Panc1 (cell line): ENCODE measurements at regions not wholly inside any gene's neighbourhood (a gene's known extent, or its start where the extent isn't known, plus 50 kb on each side); places are given as distances from the start of the nearest gene placed in this dataset.

Experiments
- ATAC-seq: fragments of 200-7000 bp; cut with Tn5 transposase; 2 replicates; pipeline ENCODE4 v1.9.1; 2020; ENCODE audit warnings: mild to moderate bottlenecking, moderate library complexity
- BruUV-seq: library from RNA; stranded (reverse); fragments of 400-500 nt; replicated peaks from 2 replicates; lab custom pipeline; 2021; lab: Mats Ljungman, UMichigan
- CTCF ChIA-PET: fragments of 300-600 bp; sonication (Branson Sonifier 250); formaldehyde crosslinking; loops from one replicate; lab custom pipeline; 2022; ENCODE audit warnings: antibody characterized with exemption; lab: Charles Lee
- POLR2A ChIA-PET: fragments of 300-600 bp; sonication (Branson Sonifier 250); formaldehyde crosslinking; loops from one replicate; lab custom pipeline; 2022; ENCODE audit warnings: antibody characterized with exemption; lab: Charles Lee
- DNase-seq: peaks from one replicate; pipeline ENCODE4 v3.0.0-alpha.2; 2010; ENCODE audit warnings: low read depth, low spot score
- H3K27ac ChIP-seq: 2 replicates; pipeline ENCODE4 v1.5.1; 2011; ENCODE audit warnings: mild to moderate bottlenecking, low read length, inconsistent platforms
- H3K27me3 ChIP-seq: fragments of 200-500 bp; sonication (Bioruptor generic); 2 replicates; pipeline ENCODE4 v1.6.0; 2014; ENCODE audit warnings: low read length, inconsistent platforms; ENCODE audit not compliant: control insufficient read depth, insufficient read depth
- H3K36me3 ChIP-seq: fragments of 200-500 bp; sonication (Bioruptor generic); 2 replicates; pipeline ENCODE4 v1.5.1; 2014; ENCODE audit warnings: inconsistent platforms, mild to moderate bottlenecking, low read length, moderate library complexity; ENCODE audit not compliant: control insufficient read depth, insufficient read depth
- H3K4me1 ChIP-seq: 2 replicates; pipeline ENCODE4 v1.5.1; 2011; ENCODE audit warnings: inconsistent platforms, mild to moderate bottlenecking, low read length, moderate library complexity; ENCODE audit not compliant: control insufficient read depth, insufficient read depth
- H3K4me3 ChIP-seq, 2 experiments: 2 replicates each; pipeline ENCODE4 v1.5.1; 2011 to 2012; ENCODE audit warnings: low read depth in 2 of 2, low read length in 2 of 2, mild to moderate bottlenecking in 2 of 2, inconsistent platforms in 1 of 2, moderate library complexity in 1 of 2
- H3K9me3 ChIP-seq: fragments of 200-500 bp; sonication (Bioruptor generic); 2 replicates; pipeline ENCODE4 v1.5.1; 2014; ENCODE audit warnings: low read depth, mild to moderate bottlenecking, inconsistent platforms, low read length, moderate library complexity; ENCODE audit not compliant: control insufficient read depth, insufficient read depth
- CTCF ChIP-seq: fragments of 450-650 bp; IDR thresholded peaks from 2 replicates; pipeline ENCODE4 v1.5.1; 2017; ENCODE audit warnings: mild to moderate bottlenecking
- POLR2AphosphoS5 ChIP-seq: IDR thresholded peaks from 2 replicates; pipeline ENCODE4 v1.6.1; 2012; ENCODE audit warnings: mild to moderate bottlenecking, low read depth, low read length, moderate library complexity
- REST ChIP-seq, 2 experiments: IDR thresholded peaks; 2 replicates each; pipeline ENCODE4 v1.6.1; 2011 to 2012; ENCODE audit warnings: low read depth in 2 of 2, control low read depth in 1 of 2, low read length in 1 of 2, mild to moderate bottlenecking in 1 of 2, moderate library complexity in 1 of 2; ENCODE audit not compliant: insufficient read depth in 1 of 2
- SIN3A ChIP-seq: IDR thresholded peaks from 2 replicates; pipeline ENCODE4 v1.6.1; 2012; ENCODE audit warnings: low read depth, mild to moderate bottlenecking, low read length, moderate library complexity, borderline replicate concordance; ENCODE audit not compliant: insufficient read depth
- TCF7L2 ChIP-seq: IDR thresholded peaks from 2 replicates; pipeline ENCODE4 v1.6.1; 2011; ENCODE audit warnings: mild to moderate bottlenecking, low read depth, low read length, inconsistent platforms
- in situ Hi-C: cut with HindIII; loops from 2 replicates; pipeline ENCODE4 v1.10.0; 2016; ENCODE audit warnings: low sequenced_read_pairs, low pct_unique_long_range_greater_than_20kb
- intact Hi-C: fragments of 100-400 bp; cut with micrococcal nuclease; formaldehyde crosslinking; loops from one replicate; pipeline ENCODE4 v1.10.0; 2022; ENCODE audit not compliant: unreplicated experiment

- intact Hi-C loops, result no loop called here
Measured at GRCh38 chr7:69334701-69335100, 263.6 kb upstream of the AUTS2 start.

GRCh38 chr7:69335331-69335730 lies 262.9 kb upstream of the AUTS2 start:
- no peaks in the 10 kb centered on the region for H3K27me3 ChIP-seq
- no peak overlapping the region for H3K4me3 ChIP-seq
- ChIA-PET POLR2A (interaction anchor here (0.7 kb wide), 1 partner anchor 1314 kb away, joined by 3 read pairs; no protein-coding TSS in a partner anchor), CTCF (no interaction called here)
- BruUV-seq, result no TSS peak
- H3K4me1 ChIP-seq, result no peaks in the 10 kb centered on the region
- no peak for TF ChIP-seq CTCF
- no peak for TF ChIP-seq SIN3A
- no peak for TF ChIP-seq TCF7L2
- no peak for TF ChIP-seq POLR2AphosphoS5
- TF ChIP-seq REST (IDR thresholded peaks at IDR 0.05; ENCODE audit: insufficient read depth in 1 of 2, low read depth in 2 of 2, low read length in 1 of 2), result no peak
- H3K27ac ChIP-seq, result no peak overlapping the region
- no peaks in the 10 kb centered on the region for H3K9me3 ChIP-seq
- no peaks in the 10 kb centered on the region for H3K36me3 ChIP-seq
- ATAC-seq (no peak), DNase-seq (no peak)
- in situ Hi-C loops (no loop called here), intact Hi-C loops (no loop called here)

More at GRCh38 chr7:69334701-69335100, 263.6 kb upstream of the AUTS2 start:
- in situ Hi-C loops, result no loop called here
- DNase-seq (no peak), ATAC-seq (no peak)
- H3K36me3 ChIP-seq, result no peaks in the 10 kb centered on the region
- no peak overlapping the region for H3K4me3 ChIP-seq
- no peak for TF ChIP-seq CTCF
- no peak for TF ChIP-seq TCF7L2
- no peak for TF ChIP-seq SIN3A
- no peak for TF ChIP-seq REST (IDR thresholded peaks at IDR 0.05; ENCODE audit: insufficient read depth in 1 of 2, low read depth in 2 of 2, low read length in 1 of 2)
- no peak for TF ChIP-seq POLR2AphosphoS5
- H3K9me3 ChIP-seq, result no peaks in the 10 kb centered on the region
- no peaks in the 10 kb centered on the region for H3K27me3 ChIP-seq
- BruUV-seq, result no TSS peak
- POLR2A ChIA-PET, result interaction anchor here (0.7 kb wide), 1 partner anchor 1313 kb away, joined by 3 read pairs; no protein-coding TSS in a partner anchor
- H3K4me1 ChIP-seq, result no peaks in the 10 kb centered on the region
- no peak overlapping the region for H3K27ac ChIP-seq
- CTCF ChIA-PET, result no interaction called here
